ENCODE measurements at regions not wholly inside any gene's neighbourhood (a gene's known extent, or its start where the extent isn't known, plus 50 kb on each side); places are given as distances from the start of the nearest gene placed in this dataset.

DNA sequence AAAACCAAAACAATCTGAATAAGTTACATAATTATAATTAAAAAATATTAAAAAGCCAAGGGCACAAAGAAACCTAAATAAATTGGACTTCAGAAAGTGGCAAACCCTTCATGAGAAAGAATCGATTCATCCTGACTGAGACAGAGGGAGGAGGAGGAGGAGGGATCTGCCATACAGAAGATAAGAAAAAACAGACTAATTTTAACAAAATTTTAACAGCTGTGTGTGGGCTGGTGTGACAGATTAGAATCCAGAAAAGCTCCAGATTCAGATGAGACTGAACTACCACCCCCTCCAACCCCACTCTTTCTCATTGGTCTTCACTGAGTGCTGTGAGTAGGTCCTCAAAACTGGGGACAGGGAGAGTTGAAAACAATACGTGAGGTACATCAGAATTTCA is 111.5 kb upstream of the HTR2A start:
- WGBS, 2 experiments = 83 to 97% methylated on average over 2 of the region's 2 CpGs
- H3K27ac ChIP-seq (ENCODE audit: insufficient read depth, low read depth, low read length, poor library complexity, severe bottlenecking) = no peak overlapping the region
- no peak overlapping the region for H3K4me3 ChIP-seq (ENCODE audit: insufficient read depth, low read depth, low read length)
- H3K27me3 ChIP-seq (ENCODE audit: control insufficient read depth, insufficient read depth, low read length, poor library complexity, severe bottlenecking) = no peaks in the 10 kb centered on the region
- no peaks in the 10 kb centered on the region for H3K4me1 ChIP-seq (ENCODE audit: control insufficient read depth, insufficient read depth, low read length)
- H3K9me3 ChIP-seq (ENCODE audit: control insufficient read depth, low read length) = no peaks in the 10 kb centered on the region
- H3K36me3 ChIP-seq (ENCODE audit: control insufficient read depth, insufficient read depth, low read length) = no peaks in the 10 kb centered on the region

DNA sequence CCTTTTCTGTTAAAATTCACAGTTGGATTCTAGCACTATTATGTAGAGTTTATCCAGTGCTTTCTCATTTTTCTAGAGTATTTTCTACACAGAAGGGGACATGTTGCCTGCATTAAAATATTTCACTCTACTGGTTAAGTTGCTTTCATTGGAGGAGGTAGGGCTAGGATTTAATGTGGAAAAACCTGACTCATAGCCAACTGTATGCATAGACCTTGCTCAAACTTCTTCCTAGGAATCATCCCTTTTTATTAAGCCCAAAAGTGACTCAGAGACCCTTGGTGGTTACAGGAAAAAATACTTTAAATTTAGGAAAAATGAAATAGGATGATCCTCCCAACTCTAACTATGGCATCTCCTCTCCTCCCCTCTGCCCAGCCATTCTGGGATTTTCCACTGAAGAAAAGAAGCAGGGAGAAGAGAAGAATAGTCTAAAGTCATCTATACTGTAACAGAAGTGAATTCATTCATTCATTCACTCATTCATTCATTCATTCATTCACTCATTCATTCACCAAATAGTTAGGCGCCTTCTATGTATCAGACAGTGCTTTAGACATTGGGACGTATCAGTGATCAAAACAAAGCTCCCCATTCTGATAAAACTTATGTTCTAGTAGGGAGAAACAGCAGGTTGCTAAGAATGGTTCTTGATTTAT is 109.0 kb upstream of the HTR2A start:
- 100% methylated on average over 2 of the region's 2 CpGs for WGBS, 2 experiments

DNA sequence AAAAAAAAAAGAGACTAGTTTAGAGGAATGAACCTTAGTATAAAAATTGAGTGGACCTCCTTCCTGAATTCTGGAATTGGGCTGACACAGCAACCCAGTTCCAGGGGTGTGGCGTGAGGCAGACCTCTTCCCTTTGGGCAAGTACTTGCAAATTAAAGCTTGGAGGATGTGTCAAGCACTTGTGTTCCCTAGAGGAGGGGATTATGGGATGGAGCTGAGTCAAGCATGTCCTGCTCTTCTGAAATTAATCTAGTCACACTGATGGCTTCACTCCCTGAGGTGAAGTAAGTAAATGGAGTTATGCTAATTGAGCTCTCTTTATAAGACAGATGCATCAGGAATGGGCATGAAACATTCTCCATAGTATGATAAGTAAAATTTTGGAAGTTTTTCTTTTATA is 107.7 kb upstream of the HTR2A start:
- Histone ChIP-seq H3K4me1 (ENCODE audit: control insufficient read depth, insufficient read depth, low read length) (no peaks in the 10 kb centered on the region), H3K27ac (ENCODE audit: insufficient read depth, low read depth, low read length, poor library complexity, severe bottlenecking) (no peak overlapping the region), H3K9me3 (ENCODE audit: control insufficient read depth, low read length) (no peaks in the 10 kb centered on the region), H3K27me3 (ENCODE audit: control insufficient read depth, insufficient read depth, low read length, poor library complexity, severe bottlenecking) (no peaks in the 10 kb centered on the region), H3K36me3 (ENCODE audit: control insufficient read depth, insufficient read depth, low read length) (no peaks in the 10 kb centered on the region), H3K4me3 (ENCODE audit: insufficient read depth, low read depth, low read length) (no peak overlapping the region)
- WGBS, 2 experiments = 86 to 89% methylated on average over 1 of the region's 1 CpG

More for the DNA sequence above, 109.0 kb upstream of the HTR2A start:
- Histone ChIP-seq H3K36me3 (ENCODE audit: control insufficient read depth, insufficient read depth, low read length) (no peaks in the 10 kb centered on the region), H3K27ac (ENCODE audit: insufficient read depth, low read depth, low read length, poor library complexity, severe bottlenecking) (no peak overlapping the region), H3K27me3 (ENCODE audit: control insufficient read depth, insufficient read depth, low read length, poor library complexity, severe bottlenecking) (no peaks in the 10 kb centered on the region), H3K4me1 (ENCODE audit: control insufficient read depth, insufficient read depth, low read length) (no peaks in the 10 kb centered on the region), H3K4me3 (ENCODE audit: insufficient read depth, low read depth, low read length) (no peak overlapping the region), H3K9me3 (ENCODE audit: control insufficient read depth, low read length) (no peaks in the 10 kb centered on the region)

DNA sequence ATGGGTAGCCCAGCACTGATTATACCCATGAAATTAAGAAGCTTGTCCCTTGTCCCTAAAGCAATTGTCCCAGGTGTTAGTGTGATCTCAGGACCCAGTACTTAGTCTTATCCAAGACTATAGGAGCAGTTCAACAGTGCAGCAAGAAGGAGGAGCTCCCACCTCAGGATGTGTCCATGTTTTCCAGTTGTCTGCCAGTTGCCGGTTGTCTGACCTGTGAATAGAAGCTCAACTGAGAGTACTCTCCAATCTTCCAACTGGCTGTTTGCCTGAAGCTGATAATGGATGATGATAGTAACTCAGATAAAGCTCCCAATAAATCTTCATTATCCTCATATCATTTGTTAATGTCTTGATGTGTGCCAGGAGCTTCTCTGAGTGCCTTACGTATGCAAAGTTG is 107.2 kb upstream of the HTR2A start:
- Histone ChIP-seq H3K4me1 (ENCODE audit: control insufficient read depth, insufficient read depth, low read length) (no peaks in the 10 kb centered on the region), H3K27ac (ENCODE audit: insufficient read depth, low read depth, low read length, poor library complexity, severe bottlenecking) (no peak overlapping the region), H3K9me3 (ENCODE audit: control insufficient read depth, low read length) (no peaks in the 10 kb centered on the region), H3K27me3 (ENCODE audit: control insufficient read depth, insufficient read depth, low read length, poor library complexity, severe bottlenecking) (no peaks in the 10 kb centered on the region), H3K4me3 (ENCODE audit: insufficient read depth, low read depth, low read length) (no peak overlapping the region), H3K36me3 (ENCODE audit: control insufficient read depth, insufficient read depth, low read length) (no peaks in the 10 kb centered on the region)
- WGBS, 2 experiments = 93 to 100% methylated on average over 2 of the region's 2 CpGs

DNA sequence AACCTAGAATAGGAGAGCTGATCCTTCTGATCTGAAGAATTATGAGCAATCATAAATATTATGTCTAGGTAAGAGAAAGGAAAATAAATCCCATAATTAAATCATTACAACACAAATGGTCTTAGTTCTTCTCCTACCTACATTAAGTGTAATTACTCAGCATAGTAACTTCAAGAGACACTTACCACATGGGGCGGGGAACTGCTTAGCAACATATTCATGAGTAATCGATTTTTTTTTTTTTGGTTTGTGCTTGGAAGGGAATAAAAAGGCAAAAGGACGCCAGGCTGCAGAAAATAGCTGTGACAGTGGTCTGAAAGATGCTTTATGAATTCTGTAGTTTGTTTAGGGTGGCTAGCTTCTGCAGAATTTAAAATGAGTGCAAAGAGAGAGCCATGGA is 103.3 kb upstream of the HTR2A start:
- H3K9me3 ChIP-seq (ENCODE audit: control insufficient read depth, low read length) = no peaks in the 10 kb centered on the region
- H3K4me1 ChIP-seq (ENCODE audit: control insufficient read depth, insufficient read depth, low read length) = no peaks in the 10 kb centered on the region
- WGBS, 2 experiments = 89 to 94% methylated on average over 3 of the region's 3 CpGs
- no peak overlapping the region for H3K27ac ChIP-seq (ENCODE audit: insufficient read depth, low read depth, low read length, poor library complexity, severe bottlenecking)
- no peaks in the 10 kb centered on the region for H3K36me3 ChIP-seq (ENCODE audit: control insufficient read depth, insufficient read depth, low read length)
- H3K4me3 ChIP-seq (ENCODE audit: insufficient read depth, low read depth, low read length) = no peak overlapping the region
- no peaks in the 10 kb centered on the region for H3K27me3 ChIP-seq (ENCODE audit: control insufficient read depth, insufficient read depth, low read length, poor library complexity, severe bottlenecking)

DNA sequence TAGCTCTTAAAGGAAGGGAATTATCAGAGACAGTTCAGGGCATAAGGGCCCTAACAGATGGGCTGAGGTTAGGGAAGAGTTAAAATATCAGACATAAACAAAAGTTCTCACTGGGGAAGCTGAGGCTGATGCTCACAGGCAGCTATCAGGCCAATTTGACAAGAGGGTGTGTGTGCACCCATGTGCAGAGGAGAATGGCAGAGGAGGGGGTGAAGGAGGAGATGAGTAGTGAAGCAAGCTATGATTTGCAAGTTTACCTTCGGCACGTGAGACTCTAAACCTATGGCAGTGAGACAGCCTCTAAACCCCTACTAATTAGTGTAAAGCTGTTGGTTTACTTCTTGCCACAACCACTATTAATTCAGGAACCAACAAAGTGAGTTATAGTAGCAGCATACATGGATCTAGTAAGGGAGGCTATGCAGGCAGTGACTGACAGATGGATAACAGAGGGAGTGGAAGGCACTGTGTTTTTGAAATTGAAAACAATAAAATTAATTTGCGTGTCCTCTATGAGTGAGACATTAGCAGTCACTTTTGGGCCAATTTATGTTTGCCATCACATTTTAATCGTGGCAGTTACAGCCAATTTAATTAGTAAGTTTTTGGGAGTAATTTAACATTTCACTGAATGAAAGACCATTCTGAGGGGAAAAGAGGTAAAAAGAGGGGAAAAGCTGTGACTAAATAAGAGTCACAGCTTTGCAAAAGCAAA is 99.6 kb upstream of the HTR2A start:
- 91% methylated on average over 4 of the region's 4 CpGs for WGBS, 2 experiments
- Histone ChIP-seq H3K9me3 (ENCODE audit: control insufficient read depth, low read length) (no peaks in the 10 kb centered on the region), H3K36me3 (ENCODE audit: control insufficient read depth, insufficient read depth, low read length) (no peaks in the 10 kb centered on the region), H3K27me3 (ENCODE audit: control insufficient read depth, insufficient read depth, low read length, poor library complexity, severe bottlenecking) (no peaks in the 10 kb centered on the region), H3K4me3 (ENCODE audit: insufficient read depth, low read depth, low read length) (no peak overlapping the region), H3K4me1 (ENCODE audit: control insufficient read depth, insufficient read depth, low read length) (no peaks in the 10 kb centered on the region), H3K27ac (ENCODE audit: insufficient read depth, low read depth, low read length, poor library complexity, severe bottlenecking) (no peak overlapping the region)

DNA sequence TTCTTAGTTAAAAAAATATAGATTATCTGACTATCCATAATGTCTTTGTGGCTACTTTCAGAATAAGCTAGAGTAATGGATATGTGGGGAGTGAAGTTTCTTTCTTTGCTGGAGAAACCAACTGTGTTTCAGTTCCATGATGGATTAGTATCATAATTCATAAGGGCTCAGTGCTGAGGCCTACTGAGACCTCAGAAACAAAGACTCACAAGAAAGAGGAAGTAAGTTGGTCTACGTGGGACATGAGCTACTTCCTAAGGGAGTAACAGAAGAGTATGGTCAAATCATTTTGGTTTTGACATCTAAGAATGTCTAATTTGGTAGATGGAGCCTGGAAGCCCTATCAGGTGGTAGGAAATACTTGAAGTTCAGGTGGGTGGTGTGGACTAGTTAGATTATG is 99.0 kb upstream of the HTR2A start:
- H3K27ac ChIP-seq (ENCODE audit: insufficient read depth, low read depth, low read length, poor library complexity, severe bottlenecking) = no peak overlapping the region
- 78 to 94% methylated on average over 1 of the region's 1 CpG for WGBS, 2 experiments
- H3K4me1 ChIP-seq (ENCODE audit: control insufficient read depth, insufficient read depth, low read length) = no peaks in the 10 kb centered on the region
- no peaks in the 10 kb centered on the region for H3K27me3 ChIP-seq (ENCODE audit: control insufficient read depth, insufficient read depth, low read length, poor library complexity, severe bottlenecking)
- H3K4me3 ChIP-seq (ENCODE audit: insufficient read depth, low read depth, low read length) = no peak overlapping the region
- H3K36me3 ChIP-seq (ENCODE audit: control insufficient read depth, insufficient read depth, low read length) = no peaks in the 10 kb centered on the region
- no peaks in the 10 kb centered on the region for H3K9me3 ChIP-seq (ENCODE audit: control insufficient read depth, low read length)

DNA sequence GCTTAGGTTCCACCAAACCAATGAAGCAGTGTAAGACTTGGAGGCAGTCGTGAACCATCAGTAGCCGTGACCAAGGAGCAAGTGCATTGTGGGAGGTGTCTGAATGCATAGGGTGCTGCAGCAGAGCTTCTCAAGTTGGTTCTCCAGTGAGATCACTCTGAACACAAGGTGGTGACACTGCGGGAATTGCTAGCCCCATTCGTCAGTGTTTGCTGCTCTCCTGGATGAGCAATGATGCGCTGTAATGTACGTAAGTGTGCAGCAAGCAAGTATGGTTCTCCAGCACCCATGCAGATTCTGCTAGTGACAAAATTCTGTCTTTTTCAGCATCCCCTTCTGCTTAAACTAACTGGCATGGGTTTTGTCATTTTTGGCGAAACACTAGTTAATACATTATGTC is 97.6 kb upstream of the HTR2A start:
- Histone ChIP-seq H3K27me3 (ENCODE audit: control insufficient read depth, insufficient read depth, low read length, poor library complexity, severe bottlenecking) (no peaks in the 10 kb centered on the region), H3K4me1 (ENCODE audit: control insufficient read depth, insufficient read depth, low read length) (no peaks in the 10 kb centered on the region), H3K27ac (ENCODE audit: insufficient read depth, low read depth, low read length, poor library complexity, severe bottlenecking) (no peak overlapping the region), H3K4me3 (ENCODE audit: insufficient read depth, low read depth, low read length) (no peak overlapping the region), H3K9me3 (ENCODE audit: control insufficient read depth, low read length) (no peaks in the 10 kb centered on the region), H3K36me3 (ENCODE audit: control insufficient read depth, insufficient read depth, low read length) (no peaks in the 10 kb centered on the region)
- 88 to 93% methylated on average over 7 of the region's 7 CpGs for WGBS, 2 experiments

DNA sequence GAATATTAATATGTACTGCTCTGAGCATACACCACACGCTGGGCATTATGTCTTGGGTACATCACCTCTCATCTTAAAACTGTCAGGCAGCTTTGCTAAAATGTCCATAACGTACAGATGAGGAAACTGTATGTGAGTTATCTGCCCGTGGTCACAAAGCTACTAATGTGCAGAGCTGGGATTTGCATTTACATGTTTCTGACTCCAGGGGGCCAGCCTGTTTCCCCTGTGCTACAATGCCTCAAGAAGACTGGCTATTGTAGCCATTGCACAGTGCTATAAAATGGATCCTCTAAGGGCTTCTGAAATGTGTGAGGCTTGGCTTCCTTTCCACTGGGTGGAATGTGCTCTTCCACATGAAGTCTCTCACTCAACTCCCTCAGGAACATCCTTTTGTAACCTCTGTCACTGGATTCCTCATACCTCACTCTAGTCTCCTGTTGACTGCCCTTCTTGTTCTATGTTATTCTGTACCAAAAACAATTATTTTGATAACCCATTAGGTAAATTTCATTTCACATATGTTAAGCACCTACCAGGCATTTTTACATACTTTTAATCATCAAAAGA is 95.6 kb upstream of the HTR2A start:
- Histone ChIP-seq H3K36me3 (ENCODE audit: control insufficient read depth, insufficient read depth, low read length) (no peaks in the 10 kb centered on the region), H3K4me1 (ENCODE audit: control insufficient read depth, insufficient read depth, low read length) (no peaks in the 10 kb centered on the region), H3K4me3 (ENCODE audit: insufficient read depth, low read depth, low read length) (no peak overlapping the region), H3K27ac (ENCODE audit: insufficient read depth, low read depth, low read length, poor library complexity, severe bottlenecking) (no peak overlapping the region), H3K27me3 (ENCODE audit: control insufficient read depth, insufficient read depth, low read length, poor library complexity, severe bottlenecking) (no peaks in the 10 kb centered on the region), H3K9me3 (ENCODE audit: control insufficient read depth, low read length) (no peaks in the 10 kb centered on the region)
- 86 to 89% methylated on average over 3 of the region's 3 CpGs for WGBS, 2 experiments

DNA sequence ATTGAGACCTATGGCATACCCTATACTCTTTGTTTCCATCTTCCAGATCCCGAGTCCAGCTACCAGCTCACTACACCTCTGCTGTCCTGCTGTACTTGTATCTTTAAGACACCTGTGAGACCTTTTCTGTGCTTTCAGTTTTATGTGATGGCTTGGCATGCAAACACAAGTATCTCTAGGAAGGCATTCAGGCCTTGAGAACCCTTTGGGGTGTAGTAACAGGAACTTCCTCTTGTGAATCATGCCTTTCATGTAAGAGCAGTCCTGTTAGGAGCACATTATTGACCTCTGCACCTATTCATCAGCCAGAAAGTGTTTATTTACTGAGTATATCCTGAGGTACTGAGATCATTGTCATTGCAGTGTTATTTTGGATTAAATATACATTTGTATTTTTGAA is 87.0 kb upstream of the HTR2A start:
- WGBS, 2 experiments = 79 to 100% methylated on average over 1 of the region's 1 CpG

More for the DNA sequence above, 87.0 kb upstream of the HTR2A start:
- H3K27me3 ChIP-seq (ENCODE audit: control insufficient read depth, insufficient read depth, low read length, poor library complexity, severe bottlenecking) = no peaks in the 10 kb centered on the region
- H3K9me3 ChIP-seq (ENCODE audit: control insufficient read depth, low read length) = no peaks in the 10 kb centered on the region
- no peak overlapping the region for H3K27ac ChIP-seq (ENCODE audit: insufficient read depth, low read depth, low read length, poor library complexity, severe bottlenecking)
- H3K36me3 ChIP-seq (ENCODE audit: control insufficient read depth, insufficient read depth, low read length) = no peaks in the 10 kb centered on the region
- H3K4me3 ChIP-seq (ENCODE audit: insufficient read depth, low read depth, low read length) = no peak overlapping the region
- no peaks in the 10 kb centered on the region for H3K4me1 ChIP-seq (ENCODE audit: control insufficient read depth, insufficient read depth, low read length)
